RKO (cell line): ENCODE measurements at regions not wholly inside any gene's neighbourhood (a gene's known extent, or its start where the extent isn't known, plus 50 kb on each side); places are given as distances from the start of the nearest gene placed in this dataset.

ENCODE experiments used
- DNase-seq: peaks from one replicate; pipeline ENCODE4 v3.0.0-alpha.2; 2016; ENCODE audit warnings: low spot score

DNA sequence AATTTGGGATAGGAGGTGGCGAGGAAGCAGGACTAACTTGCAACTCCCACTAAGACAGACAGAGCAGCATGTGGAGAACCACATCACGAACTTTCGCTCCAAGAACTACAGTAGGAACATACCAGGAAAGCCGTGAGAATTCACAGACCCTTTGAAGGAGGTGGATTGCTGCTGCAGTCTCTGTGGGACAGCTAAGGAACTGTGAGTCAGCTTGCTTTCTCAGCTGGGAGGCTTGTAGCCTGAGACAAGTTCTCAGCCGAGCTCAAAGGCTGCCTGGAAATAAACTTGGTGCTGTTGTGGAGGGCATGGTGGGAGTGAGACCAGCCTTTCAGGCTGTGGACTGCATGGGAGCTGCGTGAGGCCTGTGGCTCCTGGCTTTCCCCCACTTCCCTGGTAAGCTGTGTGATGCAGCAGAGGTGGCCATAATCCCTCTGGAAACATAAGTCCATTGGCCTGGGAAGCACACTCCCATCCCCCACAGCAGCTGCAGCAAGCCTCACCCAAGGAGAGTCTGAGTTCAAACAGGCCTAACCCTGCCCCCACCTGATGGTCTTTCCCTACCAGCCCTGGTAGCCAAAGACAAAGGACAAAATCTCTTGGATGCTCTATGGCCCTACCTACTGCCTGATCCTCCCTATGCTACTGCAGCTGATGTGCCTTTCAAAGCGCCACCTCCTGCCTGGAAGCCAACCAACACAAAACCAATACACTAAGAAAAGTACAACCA, 441.1 kb upstream of the HTR2A start:
- no peak for DNase-seq

DNA sequence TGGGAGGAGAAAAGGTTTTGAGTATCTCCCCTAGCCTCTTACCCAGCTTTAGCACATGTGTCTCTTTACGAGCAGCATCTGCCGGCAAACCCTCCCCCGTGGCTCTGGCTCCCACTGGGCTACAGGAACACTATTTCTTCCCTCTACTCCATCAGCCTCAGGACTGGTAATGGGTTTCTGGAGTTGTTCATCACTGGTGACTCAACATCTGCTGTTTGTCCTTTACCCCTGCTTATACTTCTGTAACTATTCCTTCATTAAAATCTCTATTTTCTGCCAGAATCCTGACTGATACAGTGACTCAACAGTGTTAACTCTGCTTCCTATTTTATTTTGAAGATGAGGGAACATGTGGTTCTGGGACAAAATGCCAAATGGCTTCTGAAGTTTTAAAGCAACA, 437.3 kb upstream of the HTR2A start:
- no peak for DNase-seq

DNA sequence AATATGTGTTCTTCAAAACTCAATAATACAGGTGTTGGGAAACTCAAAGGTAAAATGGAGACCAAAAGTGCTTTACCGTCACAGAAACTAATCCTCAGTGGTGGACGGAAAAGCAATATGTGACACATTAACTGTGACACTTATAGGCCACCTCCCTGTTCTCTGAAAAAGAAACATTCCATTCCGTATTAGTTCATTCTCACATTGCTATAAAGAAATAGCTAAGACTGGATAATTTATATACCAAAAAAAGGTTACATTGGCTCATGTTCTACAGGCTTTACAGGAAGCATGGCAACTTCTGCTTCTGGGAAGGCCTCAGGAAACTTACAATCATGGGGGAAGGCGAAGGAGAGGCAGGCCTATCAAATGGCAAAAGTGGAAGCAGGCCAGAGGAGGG, 435.3 kb upstream of the HTR2A start:
- no peak for DNase-seq

DNA sequence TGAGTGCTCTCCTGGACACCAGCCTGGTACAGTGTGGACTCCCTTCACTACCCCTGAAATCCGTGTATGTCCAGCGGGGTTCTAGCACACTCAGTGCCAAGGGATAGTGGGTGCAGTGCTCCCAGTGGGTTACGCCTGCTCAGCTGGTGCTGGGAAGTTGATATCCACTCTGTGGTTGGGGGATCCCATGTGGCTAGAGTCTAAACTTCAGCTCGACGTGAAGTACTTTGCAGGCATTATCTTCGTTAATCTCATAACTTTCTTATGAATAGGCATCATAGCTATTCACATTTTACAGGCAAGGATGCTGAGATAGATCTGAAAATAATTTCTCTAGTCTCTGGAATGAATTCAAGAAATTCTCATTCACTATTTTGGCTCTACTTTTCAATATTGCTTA, 433.2 kb upstream of the HTR2A start:
- DNase-seq = no peak

DNA sequence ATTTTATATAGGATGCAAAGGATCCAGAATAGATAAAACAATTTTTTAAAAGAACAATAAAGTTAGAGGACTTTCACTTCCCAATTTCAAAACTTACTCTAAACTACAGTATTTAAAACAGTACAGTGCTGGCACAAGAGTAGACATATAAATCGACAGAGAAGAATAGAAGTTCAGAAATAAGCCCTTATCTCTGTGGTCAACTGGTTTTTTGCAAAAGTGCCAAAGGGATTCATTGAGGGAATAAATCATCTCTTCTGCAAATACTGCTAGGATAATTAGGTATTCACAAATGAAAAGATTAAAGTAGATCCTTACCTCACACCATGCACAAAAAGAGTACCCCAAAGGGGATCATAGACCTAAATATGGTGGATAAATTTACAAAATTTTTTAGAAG, 431.0 kb upstream of the HTR2A start:
- no peak for DNase-seq

DNA sequence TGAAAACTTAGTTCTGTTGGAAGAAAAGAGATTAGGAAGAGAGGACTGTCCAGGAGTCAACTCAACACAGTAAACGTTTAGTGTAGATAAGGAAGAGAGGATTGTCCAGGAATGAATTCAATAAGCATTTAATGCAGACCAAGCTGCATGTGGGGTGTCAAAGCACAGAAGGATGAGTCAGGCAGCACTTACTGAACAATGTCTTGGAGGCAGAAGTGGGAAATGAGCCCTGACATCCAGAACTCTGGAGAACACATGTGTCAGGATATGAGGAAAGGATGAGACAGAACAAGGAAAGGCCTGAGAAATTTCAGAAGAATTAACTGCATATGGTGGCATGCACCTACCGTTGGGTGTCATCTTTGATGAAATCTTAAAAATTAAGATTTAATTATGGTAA, 429.2 kb upstream of the HTR2A start:
- no peak for DNase-seq

GRCh38 chr13:47317356-47317755, 420.5 kb upstream of the HTR2A start:
- no peak for DNase-seq

DNA sequence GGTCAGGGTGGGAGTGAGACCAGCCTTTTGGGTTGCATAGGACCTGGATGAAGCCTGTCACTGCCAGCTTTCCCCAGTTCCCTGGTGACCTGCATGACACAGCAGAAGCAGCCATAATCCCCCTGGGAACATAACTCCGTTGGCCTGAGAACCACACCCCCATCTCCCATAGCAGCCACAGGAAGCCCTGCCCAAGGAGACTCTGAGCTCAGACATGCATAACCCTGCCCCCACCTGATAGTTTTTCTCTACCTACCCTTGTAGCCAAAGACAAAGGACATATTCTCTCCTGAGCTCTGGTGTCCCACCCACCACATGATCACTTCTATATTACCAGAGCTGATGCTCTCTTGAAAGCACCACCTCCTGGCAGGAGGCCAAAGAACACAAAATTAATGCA, 413.5 kb upstream of the HTR2A start:
- DNase-seq = no peak

GRCh38 chr13:47306991-47307390, 410.1 kb upstream of the HTR2A start:
- DNase-seq = no peak

GRCh38 chr13:47303626-47304025, 406.8 kb upstream of the HTR2A start:
- no peak for DNase-seq

DNA sequence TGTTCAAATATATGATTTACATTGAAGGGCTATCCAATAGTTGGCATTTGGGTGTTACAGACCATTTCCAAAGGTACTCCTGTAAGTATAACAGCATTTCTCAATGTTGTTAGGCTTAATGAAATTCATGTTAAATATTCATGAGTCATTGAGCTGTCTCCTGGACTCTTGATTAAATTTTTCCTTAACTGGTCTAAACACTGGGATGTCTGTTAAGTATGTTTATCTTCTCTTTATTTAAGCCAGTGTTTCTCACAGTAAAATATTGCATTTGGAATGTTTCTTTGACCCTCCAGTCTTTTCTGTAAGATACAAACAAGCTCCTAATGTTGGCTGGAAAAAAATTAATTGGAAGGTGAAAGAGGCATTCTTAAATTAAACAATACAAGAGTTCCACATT, 402.5 kb upstream of the HTR2A start:
- DNase-seq = no peak

GRCh38 chr13:47298506-47298905, 401.7 kb upstream of the HTR2A start:
- no peak for DNase-seq

DNA sequence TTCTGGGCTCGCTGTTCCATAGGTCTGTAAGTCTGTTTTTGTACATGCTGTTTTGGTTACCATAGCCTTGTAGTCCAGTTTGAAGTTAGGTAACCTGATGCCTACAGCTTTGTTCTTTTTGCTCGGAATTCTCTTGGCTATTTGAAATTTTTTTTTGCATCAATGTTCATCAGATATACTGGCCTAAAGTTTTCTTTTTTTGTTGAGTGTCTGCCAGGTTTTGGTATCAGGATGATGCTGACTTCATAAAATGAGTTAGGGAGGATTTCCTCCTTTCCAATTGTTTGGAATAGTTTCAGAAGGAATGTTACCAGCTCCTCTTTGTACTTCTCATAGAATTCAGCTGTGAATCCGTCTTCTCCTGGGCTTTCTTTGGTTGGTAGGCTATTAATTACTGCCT, 397.8 kb upstream of the HTR2A start:
- no peak for DNase-seq

- DNase-seq = no peak
Measured at GRCh38 chr13:47291107-47291656, 394.3 kb upstream of the HTR2A start.

- no peak for DNase-seq
Measured at GRCh38 chr13:47289567-47289966, 392.7 kb upstream of the HTR2A start.

DNA sequence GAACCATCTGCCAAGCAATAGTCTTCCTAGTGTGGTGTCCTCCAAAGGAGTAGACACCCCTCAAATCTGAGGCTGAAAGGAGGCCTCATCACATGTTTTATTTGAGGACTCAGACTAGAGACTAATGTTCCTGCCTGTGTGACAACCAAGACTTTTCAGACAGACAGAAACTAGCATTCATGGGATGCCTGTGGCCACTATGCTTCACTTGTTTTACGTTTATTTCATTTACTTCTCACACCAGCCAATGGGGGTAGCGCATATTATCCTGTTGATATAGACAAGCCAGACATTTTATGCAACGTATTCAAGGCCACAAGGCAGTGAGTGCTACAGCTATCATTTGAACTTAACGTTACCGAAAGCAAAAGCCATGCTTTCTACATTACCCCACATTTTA, 391.7 kb upstream of the HTR2A start:
- DNase-seq = no peak

DNA sequence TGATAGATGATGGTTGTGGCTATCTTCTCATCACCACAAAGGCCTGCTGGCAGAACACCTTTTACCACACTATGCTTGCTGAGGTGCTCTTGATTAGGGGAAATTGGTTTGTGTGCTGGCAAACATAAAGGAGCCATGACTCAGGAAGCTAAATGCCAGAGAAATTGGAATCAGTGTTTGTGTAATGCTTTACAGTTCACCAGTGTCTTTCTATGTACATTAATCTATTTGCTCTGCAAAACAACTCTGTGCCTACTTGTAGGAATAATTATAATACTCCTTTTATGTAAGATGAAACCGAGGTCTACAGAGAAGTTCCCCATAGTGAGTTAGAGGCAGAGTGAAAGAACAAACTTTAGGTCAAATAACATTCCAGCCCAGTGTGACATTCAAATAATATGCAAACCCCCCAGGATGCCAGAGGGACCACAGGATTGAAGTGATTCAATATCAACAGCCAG, 390.5 kb upstream of the HTR2A start:
- DNase-seq = no peak

- no peak for DNase-seq
Measured at GRCh38 chr13:47281991-47282390, 385.1 kb upstream of the HTR2A start.

GRCh38 chr13:47279920-47280319, 383.1 kb upstream of the HTR2A start:
- DNase-seq = no peak

GRCh38 chr13:47277774-47278173, 380.9 kb upstream of the HTR2A start:
- no peak for DNase-seq

DNA sequence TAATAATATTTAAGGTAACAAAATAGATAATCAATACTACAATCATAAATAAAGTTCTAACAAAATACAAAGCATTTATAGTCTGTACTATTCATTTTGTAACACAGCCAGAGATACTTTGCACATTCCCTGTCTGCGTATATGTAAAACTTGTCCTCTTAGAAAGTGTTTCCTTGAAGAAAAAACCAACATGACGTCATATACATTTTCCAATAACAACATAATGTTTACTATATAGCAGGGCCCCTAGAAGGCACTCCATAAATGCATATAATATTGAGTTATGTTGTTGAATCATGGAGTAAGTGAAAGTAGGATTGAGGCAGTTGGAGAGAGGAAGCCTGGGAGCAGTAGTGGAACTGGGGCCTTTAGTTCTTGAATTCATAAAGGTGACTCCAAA, 371.4 kb upstream of the HTR2A start:
- DNase-seq = no peak

- DNase-seq = no peak
Measured at GRCh38 chr13:47258384-47258783, 361.5 kb upstream of the HTR2A start.

- peak; percentile 77 for DNase-seq
Measured at GRCh38 chr13:47256618-47257017, 359.8 kb upstream of the HTR2A start.

DNA sequence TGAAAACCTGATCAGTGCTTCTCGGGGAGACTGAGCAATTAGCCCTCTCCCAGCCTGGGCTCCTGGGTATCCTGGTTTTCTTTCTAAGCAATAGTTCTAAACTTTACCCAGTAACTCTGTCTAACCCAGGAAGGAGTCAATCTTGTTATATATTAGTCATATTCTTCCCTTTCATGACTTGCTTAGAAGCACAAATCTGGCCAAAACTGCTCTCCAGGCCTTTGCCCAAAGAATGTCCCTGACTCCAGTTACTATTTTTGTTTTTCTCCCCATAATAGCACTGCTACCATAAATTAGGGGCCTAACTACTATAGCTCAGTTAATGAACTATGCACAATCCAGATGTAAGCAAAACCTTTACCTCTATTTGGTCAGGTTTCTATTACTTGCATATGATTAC, 355.8 kb upstream of the HTR2A start:
- no peak for DNase-seq
